GM18508 (cell line): ENCODE measurements at regions not wholly inside any gene's neighbourhood (a gene's known extent, or its start where the extent isn't known, plus 50 kb on each side); places are given as distances from the start of the nearest gene placed in this dataset.

Experiments
- ATAC-seq: cut with Tn5 transposase; IDR thresholded peaks from one replicate; pipeline ENCODE4 v1.9.1; 2021; ENCODE audit warnings: moderate number of reproducible peaks; ENCODE audit not compliant: insufficient read depth, unreplicated experiment

DNA sequence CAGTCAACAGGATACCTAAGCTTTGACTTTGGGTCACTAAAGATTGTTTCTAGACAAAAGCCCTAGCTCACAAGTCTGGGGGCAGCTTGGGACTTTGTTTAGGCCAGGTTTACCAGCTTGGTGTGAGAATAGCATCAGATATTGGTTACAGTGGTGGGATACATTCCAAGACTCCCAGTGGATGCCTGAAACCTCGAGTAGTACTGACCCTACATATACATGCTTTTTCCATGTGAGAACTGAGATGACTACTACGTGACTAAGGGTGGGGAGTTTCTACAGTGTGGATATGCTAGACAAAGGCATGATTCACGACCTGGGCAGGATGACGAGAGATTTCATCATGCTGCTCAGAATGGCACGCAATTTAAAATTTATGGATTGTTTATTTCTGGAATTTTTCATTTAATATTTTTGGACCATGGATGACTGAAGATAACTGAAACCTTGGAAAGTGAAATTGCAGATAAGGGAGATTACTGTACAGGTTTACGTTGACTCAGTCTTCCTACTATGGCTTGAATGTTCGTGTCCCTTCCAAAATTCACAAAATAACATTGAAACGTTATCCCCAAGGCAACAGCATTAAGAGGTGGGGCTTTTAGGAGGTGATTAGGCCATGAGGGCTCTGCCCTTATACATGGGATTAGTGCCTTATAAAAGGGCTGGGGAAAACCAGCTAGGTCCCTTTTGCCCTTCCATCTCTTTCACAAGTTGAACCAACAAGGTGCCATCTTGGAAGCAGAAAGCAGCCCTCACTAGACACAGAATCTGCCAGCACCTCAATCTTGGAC lies 50.2 kb upstream of the CTAGE1 start:
- no peak for ATAC-seq

DNA sequence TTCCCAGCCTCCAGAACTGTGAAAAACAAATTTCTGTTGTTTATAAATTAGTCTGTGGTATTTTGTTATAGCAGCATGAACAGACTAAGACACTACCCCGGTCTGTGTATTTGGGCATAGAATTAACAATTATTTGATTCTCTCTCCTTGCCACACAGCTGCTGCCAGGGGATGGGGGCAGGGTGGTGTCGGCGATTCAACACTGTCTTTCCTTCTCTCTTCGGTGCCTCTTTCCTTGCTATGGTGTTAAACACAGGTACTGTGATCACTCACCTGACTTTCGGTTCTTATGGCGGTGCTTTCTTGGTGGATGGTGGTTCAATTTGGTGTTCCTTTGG lies 50.8 kb upstream of the CTAGE1 start:
- no peak for ATAC-seq

DNA sequence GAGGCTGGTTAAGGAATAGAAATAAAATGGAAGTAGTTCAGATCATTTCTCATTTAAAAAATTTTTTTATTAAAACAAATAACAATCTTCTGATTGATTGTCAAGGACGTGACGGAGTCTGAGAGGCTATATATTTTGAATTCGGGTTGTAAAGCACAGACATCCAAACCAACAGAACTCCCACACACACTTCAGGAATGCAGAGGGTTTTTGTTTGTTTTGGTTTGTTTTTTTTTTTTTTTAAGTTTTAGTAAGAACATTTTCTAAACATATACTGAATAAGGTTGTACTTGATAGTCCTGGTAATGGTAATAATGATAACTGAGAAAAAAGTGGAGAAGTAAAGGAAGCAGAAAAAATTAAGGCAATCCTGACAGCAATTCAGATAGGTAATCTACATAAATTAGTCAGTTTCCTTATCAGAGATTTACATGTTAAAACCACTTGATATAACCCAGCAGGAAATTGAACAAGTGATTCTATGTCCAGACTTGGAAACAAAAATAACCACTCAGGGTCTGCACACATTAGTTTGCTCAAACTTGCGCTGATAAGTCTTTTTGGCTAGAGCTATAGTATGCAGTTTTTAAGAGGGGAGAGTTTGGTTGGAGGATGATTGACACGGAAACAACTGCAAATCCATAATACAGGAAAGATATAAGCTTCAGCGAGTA lies 51.5 kb upstream of the CTAGE1 start:
- no peak for ATAC-seq

DNA sequence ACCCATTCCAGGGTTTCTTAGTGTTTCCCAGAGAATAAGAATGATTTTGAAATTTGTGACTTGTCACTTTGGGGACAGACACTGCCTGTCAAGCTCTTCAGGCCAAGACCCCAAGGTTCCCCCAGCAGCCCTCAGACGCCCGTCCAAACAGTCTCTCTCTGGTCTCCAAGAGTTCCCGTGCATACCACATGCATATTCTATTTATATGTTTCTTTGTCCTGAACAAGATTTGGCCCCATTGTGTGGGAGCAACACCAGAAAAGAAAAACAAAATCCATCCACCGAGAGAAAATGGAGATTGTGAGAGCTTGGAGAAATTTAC lies 52.2 kb upstream of the CTAGE1 start:
- no peak for ATAC-seq

DNA sequence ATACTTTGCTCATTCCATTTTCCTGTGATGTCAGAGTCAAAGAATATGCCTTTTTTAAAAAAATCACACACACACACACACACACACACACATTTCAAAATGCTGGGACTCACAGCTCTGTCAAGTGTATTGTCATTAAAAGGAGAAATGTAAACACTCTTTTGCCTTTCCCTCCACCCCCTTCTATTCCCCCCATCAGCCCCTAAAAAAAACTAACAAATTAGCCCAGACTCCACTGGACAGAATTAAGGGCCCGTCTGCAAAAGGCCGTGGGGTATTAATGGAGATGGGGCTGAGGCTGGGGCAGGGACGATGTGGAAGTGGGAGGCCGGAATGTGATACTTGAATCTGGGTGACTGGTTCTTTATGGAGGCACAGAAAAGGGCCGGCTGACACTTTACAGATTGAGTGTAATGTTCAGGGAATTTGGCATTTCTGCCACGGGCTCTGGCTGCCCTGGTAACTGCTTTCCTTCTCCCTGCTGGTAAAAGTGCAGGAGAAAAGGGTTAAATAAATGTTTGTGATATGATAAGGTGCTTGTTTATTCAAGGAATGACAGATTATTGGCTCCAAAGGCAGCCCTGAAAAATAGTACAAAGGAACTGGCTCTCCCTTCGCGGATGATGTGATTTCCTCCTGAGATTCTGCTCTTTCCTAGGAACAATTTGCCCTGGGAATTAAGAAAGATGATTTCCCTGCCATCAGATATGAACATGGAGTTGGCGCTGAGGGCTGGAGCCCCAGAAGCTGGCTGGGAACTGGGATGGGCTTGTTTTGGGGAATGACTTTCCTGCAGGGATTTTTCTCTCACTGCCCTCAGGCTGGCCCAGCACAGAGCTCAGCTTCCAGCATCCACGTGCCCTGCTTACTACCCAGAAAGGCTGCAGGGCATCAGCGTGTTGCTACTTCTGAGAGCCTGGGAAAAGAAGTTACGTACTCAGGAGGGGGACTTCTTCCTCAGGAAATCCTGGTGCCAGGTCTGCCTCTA lies 52.8 kb upstream of the CTAGE1 start:
- no peak for ATAC-seq

DNA sequence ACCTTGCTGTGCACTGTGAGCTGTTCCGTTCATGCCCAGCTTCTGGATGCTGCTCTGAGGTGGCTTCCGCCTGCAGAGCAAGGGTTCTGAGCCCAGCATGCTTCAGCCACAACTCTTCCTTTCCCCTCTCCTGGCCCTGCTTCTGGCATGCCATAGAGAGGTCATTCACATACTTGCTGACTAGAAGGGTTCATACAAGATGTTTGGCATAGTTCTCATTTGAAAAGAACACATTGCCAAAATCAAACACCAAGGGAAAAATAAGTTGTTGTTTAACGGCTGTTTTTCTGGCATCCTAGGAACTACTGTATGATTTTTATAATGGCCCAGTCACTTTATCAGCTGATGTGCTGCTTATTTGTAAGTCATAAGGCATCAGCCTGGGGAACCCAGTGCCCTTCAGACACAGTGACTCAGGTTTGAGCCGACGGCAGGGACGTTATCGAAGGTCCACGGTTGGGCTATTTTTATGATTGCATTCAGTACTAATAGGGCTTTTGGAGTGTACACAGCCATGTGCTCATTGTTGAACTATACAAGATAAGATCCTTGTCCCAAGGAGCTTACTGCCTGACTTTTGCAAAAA lies 53.9 kb upstream of the CTAGE1 start:
- ATAC-seq = no peak

DNA sequence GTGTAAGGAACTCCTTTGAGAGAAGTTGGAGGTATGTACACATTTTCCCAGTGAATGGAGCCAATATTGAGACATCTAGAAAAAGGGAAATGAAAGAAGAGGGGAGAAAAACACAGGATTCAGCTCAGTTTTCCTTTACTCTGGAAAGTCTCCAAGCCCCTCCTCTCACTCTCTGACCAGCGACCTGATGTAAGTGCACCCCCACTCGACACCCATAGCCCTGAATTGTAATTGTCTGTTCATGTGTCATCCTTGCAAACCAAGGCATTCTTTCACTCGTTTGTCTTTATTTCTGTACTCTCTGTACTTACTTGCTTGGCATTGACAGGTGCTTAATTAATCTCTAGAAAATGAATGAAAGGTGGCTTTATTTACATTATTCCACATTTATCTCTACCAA lies 55.7 kb upstream of the CTAGE1 start:
- no peak for ATAC-seq

DNA sequence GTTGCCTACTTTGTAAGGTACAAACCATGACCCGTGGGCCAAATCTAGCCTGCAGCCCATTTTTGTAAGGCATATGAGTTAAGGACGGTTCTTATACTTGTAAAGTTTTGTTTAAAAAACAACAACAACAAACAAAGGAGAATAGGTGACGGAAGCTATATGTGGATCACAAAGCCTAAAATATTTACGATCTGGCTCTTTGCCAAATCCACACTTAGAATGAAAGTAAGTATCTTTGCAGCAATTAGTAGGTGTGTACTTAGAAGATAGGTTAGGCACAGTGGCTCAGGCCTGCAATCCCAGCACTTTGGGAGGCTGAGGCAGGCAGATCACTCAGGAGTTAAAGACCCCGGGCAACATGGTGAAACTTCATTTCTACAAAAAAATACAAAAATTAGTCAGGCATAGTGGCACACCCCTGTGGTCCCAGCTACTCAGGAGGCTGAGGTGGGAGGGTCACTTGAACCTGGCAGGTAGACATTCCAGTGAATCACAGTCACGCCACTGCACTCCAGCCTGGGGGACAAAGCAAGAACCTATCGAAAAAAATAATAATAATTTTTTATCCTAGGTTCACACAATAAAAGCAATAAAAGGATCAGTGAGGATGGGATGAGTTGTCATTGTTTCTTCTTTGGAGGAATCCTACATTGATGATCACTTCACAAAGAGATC lies 57.8 kb upstream of the CTAGE1 start:
- no peak for ATAC-seq

DNA sequence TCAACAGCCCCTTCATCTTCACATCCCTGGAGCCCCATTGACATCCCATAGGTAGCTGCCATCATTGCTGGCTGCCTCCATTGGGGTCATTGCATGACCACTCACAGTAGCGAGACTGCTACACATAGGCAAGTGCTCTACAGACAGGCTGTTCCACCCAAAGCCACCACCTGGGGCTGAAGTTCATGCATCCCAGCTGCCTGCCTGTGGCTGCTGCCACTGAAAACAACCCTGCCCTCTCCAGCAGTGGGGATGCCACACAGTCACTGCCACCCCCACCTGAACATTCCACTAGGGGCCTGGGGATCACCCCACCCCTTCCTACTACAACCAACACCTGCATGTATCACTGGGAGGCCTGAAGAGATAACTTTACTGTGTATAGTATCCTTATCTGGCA lies 59.5 kb upstream of the CTAGE1 start:
- no peak for ATAC-seq

DNA sequence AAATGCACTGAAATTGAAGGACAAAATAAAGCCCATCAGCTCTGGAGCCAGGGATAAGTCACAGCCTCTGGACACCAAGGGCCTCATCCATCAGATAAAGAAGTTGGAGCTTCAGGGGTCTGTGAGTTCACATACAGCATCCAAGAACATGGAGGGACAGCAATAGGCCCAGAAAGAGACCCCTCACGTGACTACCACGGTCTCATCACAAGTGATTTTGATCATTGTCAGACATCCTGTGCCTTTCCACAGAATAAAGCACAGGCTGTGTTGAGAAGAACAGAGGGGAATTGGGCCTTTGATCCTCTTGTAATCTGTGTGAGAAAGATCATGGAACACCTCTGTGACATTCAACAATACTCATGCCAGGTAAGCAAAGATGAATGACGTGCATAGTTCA lies 65.2 kb upstream of the CTAGE1 start:
- ATAC-seq = no peak

DNA sequence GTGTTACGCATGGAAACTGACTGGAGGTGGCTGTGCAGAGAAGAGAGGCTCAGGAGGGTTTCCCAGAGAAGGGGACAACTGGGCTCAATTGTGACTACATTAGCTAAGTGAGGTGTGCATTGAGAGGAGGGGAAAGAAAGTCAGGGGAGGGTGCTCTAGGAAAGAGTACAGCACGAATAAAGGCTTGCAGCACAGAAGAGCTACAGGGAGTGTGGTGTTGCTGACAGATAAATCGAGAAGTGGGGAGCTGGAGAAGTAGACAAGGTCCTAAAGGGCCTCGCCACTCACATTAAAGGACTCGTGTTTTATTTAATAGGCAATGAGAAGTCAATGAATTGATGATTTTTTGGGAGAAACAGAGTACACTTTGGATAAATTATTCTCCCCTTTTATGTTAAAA lies 65.7 kb upstream of the CTAGE1 start:
- ATAC-seq = no peak

DNA sequence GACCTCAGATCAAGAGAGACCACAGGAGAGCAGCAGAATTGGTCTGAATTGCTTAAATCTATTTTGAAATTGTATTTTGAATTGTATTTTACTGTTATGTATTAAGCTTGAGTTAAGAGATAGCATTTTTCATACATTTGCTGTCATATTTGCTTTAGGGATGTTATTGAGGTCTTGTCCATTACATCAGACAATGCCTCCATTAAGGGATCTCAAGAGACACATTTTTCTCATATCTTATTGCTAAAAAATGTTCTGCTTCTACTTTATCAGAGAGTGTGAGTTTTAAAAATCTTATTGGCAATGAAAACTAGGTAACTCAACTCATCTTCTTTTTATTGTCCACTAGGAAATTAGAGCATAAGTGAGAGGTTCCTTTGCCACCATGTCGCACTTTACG lies 66.8 kb upstream of the CTAGE1 start:
- ATAC-seq = no peak

DNA sequence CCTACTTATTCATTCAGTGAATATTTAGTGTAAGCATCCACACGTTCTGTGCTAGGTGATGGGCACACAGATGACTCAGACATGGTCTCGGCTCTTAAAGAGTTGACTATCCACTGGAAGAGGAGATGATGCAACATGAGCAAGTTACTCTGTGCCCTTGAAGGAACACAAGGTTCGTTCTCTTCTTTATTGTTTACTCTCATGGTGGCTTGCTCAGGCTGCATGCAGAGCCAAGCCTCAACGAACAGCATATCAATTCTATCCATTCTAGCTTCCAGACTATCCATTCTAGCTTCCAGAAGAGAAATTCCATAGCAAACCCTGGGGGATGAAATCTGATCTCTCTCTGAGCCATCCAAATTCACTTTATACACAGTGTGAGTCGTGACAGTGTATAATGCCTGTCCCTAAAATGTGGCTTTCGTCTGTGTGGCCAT lies 68.1 kb upstream of the CTAGE1 start:
- no peak for ATAC-seq

DNA sequence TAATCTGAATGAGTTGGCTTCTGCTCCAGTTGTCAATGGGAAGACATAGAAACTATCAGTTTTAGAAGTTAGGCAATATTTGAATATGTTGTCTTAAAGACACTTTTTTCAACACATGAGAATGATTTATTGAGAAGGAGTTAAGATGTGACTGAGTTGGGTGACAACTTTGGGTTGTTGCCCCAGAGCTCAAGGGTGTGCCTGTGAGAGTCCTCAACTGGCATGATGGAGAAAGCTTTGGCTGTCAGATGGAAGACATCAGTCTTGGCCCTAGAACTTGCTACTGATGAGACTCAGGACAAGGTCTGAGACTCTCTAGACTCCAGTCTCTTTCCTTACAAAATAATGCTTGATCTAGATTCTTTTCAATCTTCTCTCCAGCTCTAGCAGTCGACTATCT lies 69.0 kb upstream of the CTAGE1 start:
- ATAC-seq = no peak

DNA sequence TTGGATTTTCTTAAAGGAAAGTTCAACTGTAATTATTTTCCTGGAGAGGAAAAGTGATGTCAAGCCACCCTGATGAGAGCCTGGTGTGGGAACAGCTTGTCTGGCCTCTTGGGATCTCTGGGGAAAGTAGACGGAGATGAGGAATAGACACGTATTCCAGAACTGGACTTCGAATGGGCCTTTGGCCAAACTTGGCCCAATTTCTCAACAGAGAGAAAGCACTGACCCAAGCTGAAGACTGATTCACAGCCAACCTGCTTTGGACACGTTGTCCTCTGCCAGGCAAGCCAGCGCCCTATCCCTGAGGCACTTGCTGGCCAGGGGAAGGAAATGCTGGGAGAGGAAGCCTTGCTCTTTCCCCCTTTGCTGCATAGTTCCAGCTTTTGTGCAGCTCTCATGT lies 70.8 kb upstream of the CTAGE1 start:
- ATAC-seq = no peak

DNA sequence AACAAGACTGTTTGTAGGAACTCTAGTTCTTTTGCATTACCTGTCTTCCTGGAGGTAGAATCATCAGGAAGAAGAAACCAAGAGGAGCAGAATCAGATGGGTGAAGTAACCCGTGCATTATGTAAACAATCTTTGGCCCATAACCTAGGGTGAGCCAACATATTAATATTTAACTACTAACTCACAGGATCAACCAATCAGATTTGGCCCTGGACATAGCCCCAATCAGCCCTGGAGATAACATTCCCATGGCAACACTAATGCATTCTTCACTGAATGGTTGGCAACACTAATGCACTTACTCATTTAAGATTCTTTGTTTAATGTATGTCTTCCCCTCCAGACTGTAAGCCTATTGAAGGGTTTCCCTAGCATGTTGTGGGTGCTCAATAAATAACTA lies 72.0 kb upstream of the CTAGE1 start:
- ATAC-seq = no peak

DNA sequence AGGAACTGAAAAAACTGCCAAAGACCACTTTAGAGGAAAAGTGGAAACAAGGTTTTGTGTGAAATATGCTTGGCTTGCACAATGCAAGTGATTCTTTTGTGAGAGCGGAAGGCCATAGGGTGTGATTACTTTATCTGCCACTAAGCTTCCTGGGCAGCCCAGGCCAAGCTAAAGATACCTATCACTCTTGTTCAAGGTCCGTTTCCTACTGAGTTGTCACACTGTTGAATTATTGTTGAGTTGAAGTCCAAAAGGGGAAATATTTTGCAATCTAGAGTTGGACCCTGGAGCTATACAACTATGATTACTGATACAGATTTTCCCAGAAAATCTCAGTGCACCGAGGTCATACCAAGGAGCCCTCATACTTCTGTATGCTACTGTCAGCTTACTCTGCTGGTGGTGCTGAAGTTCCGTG lies 72.7 kb upstream of the CTAGE1 start:
- ATAC-seq = no peak

DNA sequence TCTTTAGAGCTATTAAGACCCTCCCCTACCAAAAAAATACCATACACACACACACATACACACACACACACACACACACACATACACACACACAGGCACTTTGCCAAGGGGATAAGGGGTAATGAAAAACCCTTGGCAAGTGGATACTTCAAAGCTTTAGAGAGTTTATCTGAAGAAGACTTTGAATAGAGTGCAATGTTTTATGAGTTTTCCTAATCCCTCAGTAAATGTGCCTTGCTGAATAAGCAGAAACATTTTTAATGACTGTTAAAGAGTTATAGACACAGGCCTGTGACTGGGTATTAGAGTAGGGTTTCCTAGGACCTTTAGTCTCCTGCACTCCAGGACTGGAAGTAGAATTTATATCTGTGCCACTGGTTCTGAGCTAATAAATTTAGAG lies 75.5 kb upstream of the CTAGE1 start:
- ATAC-seq = no peak

DNA sequence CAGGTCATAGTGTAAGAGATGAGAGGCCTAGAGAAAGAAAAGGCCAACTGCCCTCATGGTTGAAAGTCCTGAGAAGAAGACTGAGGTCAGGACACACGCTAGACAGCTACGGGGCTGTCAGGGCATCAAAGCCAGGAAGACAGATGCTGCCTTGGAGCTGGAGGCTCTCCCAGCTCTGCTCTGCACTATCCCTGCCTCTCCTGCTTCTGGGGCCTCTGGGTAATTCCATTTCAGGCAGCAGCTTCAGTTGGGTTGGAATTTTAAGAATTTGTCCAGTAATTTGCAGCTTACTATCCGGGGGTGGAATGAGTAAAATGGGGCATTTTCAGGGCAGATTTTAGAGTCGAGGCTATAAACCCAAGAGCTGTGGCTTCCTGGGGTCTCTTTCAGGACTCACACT lies 76.2 kb upstream of the CTAGE1 start:
- ATAC-seq = no peak

DNA sequence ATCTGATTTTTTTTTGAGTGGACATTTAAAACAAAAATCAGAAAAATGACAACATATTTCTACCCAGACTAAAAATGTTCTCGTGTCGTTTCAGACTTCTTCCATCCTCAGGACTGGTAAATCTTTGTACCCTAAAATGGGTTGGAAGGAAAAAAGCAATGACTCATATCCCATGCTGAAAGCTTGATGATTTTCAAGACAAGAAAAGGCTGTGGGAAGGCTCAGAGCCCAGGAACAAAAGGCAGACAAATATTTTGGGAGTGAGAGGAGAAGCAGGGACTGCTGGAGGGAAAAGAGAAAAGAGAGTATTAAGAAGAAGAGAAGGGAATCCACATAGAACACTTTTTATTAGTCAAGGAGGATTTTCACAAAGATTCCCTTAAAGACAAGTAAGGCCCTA lies 77.1 kb upstream of the CTAGE1 start:
- no peak for ATAC-seq
